ENCODE measurements at regions not wholly inside any gene's neighbourhood (a gene's known extent, or its start where the extent isn't known, plus 50 kb on each side); places are given as distances from the start of the nearest gene placed in this dataset.

GRCh38 chr6:4348462-4349112 lies 213.2 kb upstream of the ECI2 start:
- H3K4me2 ChIP-seq (ENCODE audit: low read length), result no peak overlapping the region
- H3K27ac ChIP-seq (ENCODE audit: low read depth, low read length, poor library complexity, severe bottlenecking), result no peak overlapping the region
- no peaks in the 10 kb centered on the region for H4K20me1 ChIP-seq (ENCODE audit: insufficient read depth, low read length)
- no peak for DNase-seq (ENCODE audit: low spot score)
- no peaks in the 10 kb centered on the region for H3K79me2 ChIP-seq (ENCODE audit: insufficient read depth, low read depth, low read length)
- H3K9me2 ChIP-seq (ENCODE audit: insufficient read depth, low read length), result no peaks in the 10 kb centered on the region
- no TSS peak for BruUV-seq (replicated peaks)
- intact Hi-C loops (cut with micrococcal nuclease; ENCODE audit: unreplicated experiment), result no loop called here
- H3K4me3 ChIP-seq (ENCODE audit: low read depth, low read length, poor library complexity, severe bottlenecking), result no peak overlapping the region
- CTCF ChIA-PET (ENCODE audit: unreplicated experiment), result no interaction called here
- no peaks in the 10 kb centered on the region for H3K36me3 ChIP-seq (ENCODE audit: insufficient read depth, low read length)
- H2AFZ ChIP-seq (ENCODE audit: low read length), result no peak overlapping the region
- no peak for TF ChIP-seq CTCF (conservative IDR thresholded peaks at IDR 0.05; ENCODE audit: low read length)
- TF ChIP-seq EZH2phosphoT487 (IDR thresholded peaks at IDR 0.05; ENCODE audit: borderline replicate concordance, low read depth, low read length), result no peak
- no peaks in the 10 kb centered on the region for H3K9me3 ChIP-seq (ENCODE audit: low read length)
- POLR2A ChIA-PET, result no interaction called here
- no peaks in the 10 kb centered on the region for H3K4me1 ChIP-seq (ENCODE audit: insufficient read depth, low read length, poor library complexity, severe bottlenecking)

- TF ChIP-seq EZH2phosphoT487 (IDR thresholded peaks at IDR 0.05; ENCODE audit: borderline replicate concordance, low read depth, low read length) (no peak), CTCF (conservative IDR thresholded peaks at IDR 0.05; ENCODE audit: low read length) (no peak)
- Histone ChIP-seq H2AFZ (ENCODE audit: low read length) (no peak overlapping the region), H3K9me2 (ENCODE audit: insufficient read depth, low read length) (no peaks in the 10 kb centered on the region), H3K4me2 (ENCODE audit: low read length) (no peak overlapping the region), H3K4me1 (ENCODE audit: insufficient read depth, low read length, poor library complexity, severe bottlenecking) (no peaks in the 10 kb centered on the region), H3K79me2 (ENCODE audit: insufficient read depth, low read depth, low read length) (no peaks in the 10 kb centered on the region), H4K20me1 (ENCODE audit: insufficient read depth, low read length) (no peaks in the 10 kb centered on the region), H3K4me3 (ENCODE audit: low read depth, low read length, poor library complexity, severe bottlenecking) (no peak overlapping the region), H3K27ac (ENCODE audit: low read depth, low read length, poor library complexity, severe bottlenecking) (no peak overlapping the region), H3K9me3 (ENCODE audit: low read length) (no peaks in the 10 kb centered on the region), H3K36me3 (ENCODE audit: insufficient read depth, low read length) (no peaks in the 10 kb centered on the region)
- POLR2A ChIA-PET, result no interaction called here
- DNase-seq (ENCODE audit: low spot score), result no peak
- no TSS peak for BruUV-seq (replicated peaks)
- intact Hi-C loops (cut with micrococcal nuclease; ENCODE audit: unreplicated experiment), result no loop called here
- CTCF ChIA-PET (ENCODE audit: unreplicated experiment), result no interaction called here
Measured at GRCh38 chr6:4347877-4348276, 212.5 kb upstream of the ECI2 start.

- Histone ChIP-seq H3K36me3 (ENCODE audit: insufficient read depth, low read length) (no peaks in the 10 kb centered on the region), H3K4me1 (ENCODE audit: insufficient read depth, low read length, poor library complexity, severe bottlenecking) (no peaks in the 10 kb centered on the region), H3K4me2 (ENCODE audit: low read length) (no peak overlapping the region), H3K4me3 (ENCODE audit: low read depth, low read length, poor library complexity, severe bottlenecking) (no peak overlapping the region), H3K9me3 (ENCODE audit: low read length) (no peaks in the 10 kb centered on the region), H4K20me1 (ENCODE audit: insufficient read depth, low read length) (no peaks in the 10 kb centered on the region), H2AFZ (ENCODE audit: low read length) (no peak overlapping the region), H3K27ac (ENCODE audit: low read depth, low read length, poor library complexity, severe bottlenecking) (no peak overlapping the region), H3K79me2 (ENCODE audit: insufficient read depth, low read depth, low read length) (no peaks in the 10 kb centered on the region), H3K9me2 (ENCODE audit: insufficient read depth, low read length) (no peaks in the 10 kb centered on the region)
- DNase-seq (ENCODE audit: low spot score), result no peak
- CTCF ChIA-PET (ENCODE audit: unreplicated experiment), result no interaction called here
- TF ChIP-seq EZH2phosphoT487 (IDR thresholded peaks at IDR 0.05; ENCODE audit: borderline replicate concordance, low read depth, low read length) (no peak), CTCF (conservative IDR thresholded peaks at IDR 0.05; ENCODE audit: low read length) (no peak)
- POLR2A ChIA-PET, result no interaction called here
- BruUV-seq (replicated peaks), result no TSS peak
- intact Hi-C loops (cut with micrococcal nuclease; ENCODE audit: unreplicated experiment), result no loop called here
Measured at GRCh38 chr6:4346659-4347333, 211.4 kb upstream of the ECI2 start.
